Endometrium (tissue), 2 donors: ENCODE measurements at regions not wholly inside any gene's neighbourhood (a gene's known extent, or its start where the extent isn't known, plus 50 kb on each side); places are given as distances from the start of the nearest gene placed in this dataset.
"Not testable (repeated sequence)": the region's sequence is repeated elsewhere in the genome, so short reads cannot be mapped to it uniquely, and the experiment has no call there.

ENCODE experiments used
- FAIRE-seq: peaks from 2 replicates; lab custom pipeline; 2012; peaks lifted over from hg19 to GRCh38; lab: Jason Lieb, UNC
- donor health status: control.
- donor health status: control.

GRCh38 chr20:11687546-11688292 is 230.0 kb upstream of the BTBD3 start:
- FAIRE-seq: no peak

GRCh38 chr20:11689262-11689661 is 228.4 kb upstream of the BTBD3 start:
- no peak for FAIRE-seq

GRCh38 chr20:11691766-11692165 is 225.9 kb upstream of the BTBD3 start:
- FAIRE-seq: no peak

GRCh38 chr20:11692567-11692966 is 225.1 kb upstream of the BTBD3 start:
- FAIRE-seq: no peak

GRCh38 chr20:11694467-11694866 is 223.2 kb upstream of the BTBD3 start:
- FAIRE-seq: no peak

- FAIRE-seq: no peak
These were observed 220.6 kb upstream of the BTBD3 start for GRCh38 chr20:11697055-11697454.

GRCh38 chr20:11697646-11698045 is 220.0 kb upstream of the BTBD3 start:
- FAIRE-seq: no peak

GRCh38 chr20:11698124-11698523 is 219.6 kb upstream of the BTBD3 start:
- FAIRE-seq: no peak

- FAIRE-seq: no peak
These were observed 216.9 kb upstream of the BTBD3 start for GRCh38 chr20:11700831-11701230.

- no peak for FAIRE-seq
These were observed 214.8 kb upstream of the BTBD3 start for GRCh38 chr20:11702721-11703518.

GRCh38 chr20:11705512-11705911 is 212.2 kb upstream of the BTBD3 start:
- no peak for FAIRE-seq

GRCh38 chr20:11708223-11708622 is 209.5 kb upstream of the BTBD3 start:
- not testable (repeated sequence) for FAIRE-seq

- FAIRE-seq: no peak
These were observed 206.5 kb upstream of the BTBD3 start for GRCh38 chr20:11711214-11711613.

- no peak for FAIRE-seq
These were observed 205.0 kb upstream of the BTBD3 start for GRCh38 chr20:11712639-11713160.

- FAIRE-seq: no peak
These were observed 202.8 kb upstream of the BTBD3 start for GRCh38 chr20:11714886-11715285.

GRCh38 chr20:11716239-11716944 is 201.3 kb upstream of the BTBD3 start:
- no peak for FAIRE-seq

- no peak for FAIRE-seq
These were observed 200.8 kb upstream of the BTBD3 start for GRCh38 chr20:11716945-11717248.

GRCh38 chr20:11717562-11717961 is 200.1 kb upstream of the BTBD3 start:
- FAIRE-seq: no peak

GRCh38 chr20:11718474-11719094 is 199.1 kb upstream of the BTBD3 start:
- FAIRE-seq: no peak

- FAIRE-seq: no peak
These were observed 198.5 kb upstream of the BTBD3 start for GRCh38 chr20:11719153-11719552.

- no peak for FAIRE-seq
These were observed 196.3 kb upstream of the BTBD3 start for GRCh38 chr20:11721411-11721810.

- FAIRE-seq: no peak
These were observed 193.6 kb upstream of the BTBD3 start for GRCh38 chr20:11724097-11724496.
